Right renal cortex interstitium (tissue), 3 donors: ENCODE measurements at regions not wholly inside any gene's neighbourhood (a gene's known extent, or its start where the extent isn't known, plus 50 kb on each side); places are given as distances from the start of the nearest gene placed in this dataset.

Experiments
- DNase-seq, 3 donors: peaks; one replicate each; pipeline ENCODE4 v3.0.0-alpha.2; 2013; ENCODE audit warnings: low read depth in 3 of 3, low spot score in 2 of 3

GRCh38 chr11:37038911-37039310, 440.9 kb upstream of the RAG2 start:
- no peak for DNase-seq

- DNase-seq: no peak
These were observed 428.7 kb upstream of the RAG2 start for GRCh38 chr11:37026741-37027140.

GRCh38 chr11:37026326-37026725, 428.3 kb upstream of the RAG2 start:
- DNase-seq: no peak

GRCh38 chr11:37006563-37006962, 408.5 kb upstream of the RAG2 start:
- no peak for DNase-seq

GRCh38 chr11:37002831-37003230, 404.8 kb upstream of the RAG2 start:
- DNase-seq: no peak

DNA sequence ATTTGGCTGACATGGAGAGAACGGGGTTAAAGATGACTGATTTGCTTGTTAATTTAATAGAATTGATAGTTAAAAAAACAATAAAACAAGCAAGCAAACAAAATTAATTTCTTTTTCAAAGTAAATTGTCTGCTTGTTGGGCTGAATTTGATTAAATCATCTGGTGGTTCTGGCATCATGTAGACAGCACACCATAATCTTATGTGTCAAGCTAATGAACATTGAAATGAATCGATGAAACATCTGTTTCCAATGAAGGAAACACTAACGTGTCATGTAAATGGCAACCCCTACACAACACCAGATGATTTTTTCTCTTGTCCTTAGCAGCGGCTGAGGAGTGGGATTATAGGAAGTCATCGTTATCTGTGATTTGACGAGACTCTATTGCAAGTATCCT, 399.6 kb upstream of the RAG2 start:
- no peak for DNase-seq

GRCh38 chr11:36996795-36997194, 398.8 kb upstream of the RAG2 start:
- DNase-seq: no peak

DNA sequence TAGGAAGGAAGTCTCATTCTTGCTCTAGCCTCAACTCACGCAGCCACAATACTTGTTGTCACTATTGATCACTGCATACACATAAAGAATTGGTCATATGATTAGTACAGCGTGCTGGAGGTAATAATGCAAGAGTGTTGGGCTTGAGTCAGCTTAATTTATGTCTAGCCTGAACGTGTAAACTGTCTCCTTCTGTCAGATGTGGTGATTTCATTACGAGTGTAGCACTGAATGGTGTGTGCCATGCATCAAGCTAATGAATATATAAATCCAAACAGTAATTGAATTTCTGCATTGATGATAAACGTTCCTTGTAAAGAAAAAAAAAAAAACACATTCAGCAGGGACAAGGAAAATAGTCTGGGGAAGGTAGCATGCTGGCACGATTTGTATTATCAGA, 396.2 kb upstream of the RAG2 start:
- no peak for DNase-seq

GRCh38 chr11:36988556-36988955, 390.5 kb upstream of the RAG2 start:
- DNase-seq: no peak

- DNase-seq: no peak
These were observed 387.5 kb upstream of the RAG2 start for GRCh38 chr11:36985562-36985961.

GRCh38 chr11:36976741-36977140, 378.7 kb upstream of the RAG2 start:
- DNase-seq: no peak

GRCh38 chr11:36974771-36975170, 376.7 kb upstream of the RAG2 start:
- DNase-seq: no peak

GRCh38 chr11:36953976-36954375, 355.9 kb upstream of the RAG2 start:
- peak in 1 of 3 donors; percentile 8 for DNase-seq

DNA sequence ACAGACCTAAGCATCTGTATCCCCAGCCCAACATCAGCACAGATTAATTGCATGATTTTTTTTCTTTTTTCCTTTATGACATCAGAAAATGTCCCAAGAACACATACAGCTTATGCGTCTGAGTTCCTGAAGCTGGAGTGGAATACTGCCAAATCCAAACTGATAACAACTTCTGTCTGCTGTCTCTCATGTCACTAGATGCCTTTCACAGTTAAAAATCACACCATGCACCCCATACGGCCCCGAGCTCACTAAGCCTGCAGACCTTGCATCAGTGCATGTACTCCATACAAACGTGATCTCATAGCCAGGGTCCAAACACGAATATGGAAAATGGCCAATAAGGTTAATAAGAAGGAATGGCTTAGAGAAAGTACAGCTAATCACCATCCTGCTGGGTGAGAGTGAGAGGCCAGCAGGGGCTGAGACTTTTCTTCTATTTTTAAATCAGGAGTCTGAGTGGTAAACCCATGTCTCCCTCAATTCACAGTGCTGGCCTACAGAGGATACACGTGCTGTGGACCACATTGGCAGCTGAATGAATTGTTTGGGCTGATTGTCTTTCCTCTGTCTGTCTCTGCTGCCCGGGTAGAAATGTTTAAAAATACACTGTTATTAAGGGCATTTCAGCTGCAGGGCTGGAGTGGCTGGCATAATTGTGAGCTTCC, 350.6 kb upstream of the RAG2 start:
- no peak for DNase-seq

DNA sequence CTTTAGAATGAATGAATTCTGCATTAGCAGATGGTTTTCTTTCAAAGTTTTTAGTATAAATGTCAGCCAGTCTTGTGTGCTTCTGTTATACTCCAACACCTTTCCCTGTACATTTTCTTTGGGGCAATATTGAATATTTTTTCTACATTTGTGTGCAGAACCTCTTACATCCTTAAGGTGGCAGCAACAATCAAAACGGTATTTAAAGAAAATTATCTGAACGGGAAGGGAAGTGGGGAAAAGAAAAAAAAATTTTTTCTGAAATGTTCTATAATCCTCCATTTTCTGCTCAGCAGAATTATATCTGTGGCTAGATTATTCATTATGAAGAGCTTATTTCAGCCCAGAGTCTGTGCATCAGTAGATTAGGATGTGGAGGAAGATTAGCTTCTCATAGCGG, 347.3 kb upstream of the RAG2 start:
- DNase-seq: no peak

DNA sequence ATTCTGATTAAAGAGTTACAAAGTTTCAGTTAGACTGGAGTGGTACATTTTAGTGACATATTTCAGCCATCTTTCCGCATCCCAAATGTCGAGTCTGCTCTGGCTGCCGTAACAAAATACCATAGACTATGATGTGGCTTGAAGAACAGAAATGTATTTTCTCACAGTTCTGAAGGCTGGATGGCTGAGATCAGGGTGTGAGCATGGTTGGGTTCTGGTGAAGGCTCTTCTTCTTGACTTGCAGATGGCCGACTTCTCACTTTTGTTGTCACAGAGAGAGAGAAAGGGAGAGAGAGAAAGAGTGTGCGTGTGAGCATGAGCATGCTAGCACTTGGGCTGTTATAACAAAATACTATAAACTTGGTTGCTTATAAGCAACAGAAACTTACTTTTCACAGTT, 335.4 kb upstream of the RAG2 start:
- DNase-seq: no peak

GRCh38 chr11:36931139-36931538, 333.1 kb upstream of the RAG2 start:
- DNase-seq: no peak

DNA sequence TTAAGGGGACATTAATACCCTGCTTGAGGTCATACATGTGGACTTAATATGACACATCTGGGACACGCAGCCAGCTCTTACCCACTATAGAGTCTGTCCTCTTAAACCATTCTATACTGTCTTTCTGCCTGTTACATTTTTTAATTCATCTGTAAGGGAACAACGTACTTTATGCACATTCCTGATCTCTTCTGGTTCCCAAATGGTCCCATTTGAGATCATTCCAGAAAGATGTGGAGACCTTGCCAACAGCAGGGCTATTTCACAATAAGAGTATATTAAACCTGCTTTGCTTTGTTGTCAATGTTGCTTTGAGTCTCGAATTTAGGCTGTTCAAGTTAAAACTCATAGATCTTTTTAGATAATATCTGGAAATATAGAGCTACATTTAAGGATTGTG, 332.2 kb upstream of the RAG2 start:
- no peak for DNase-seq

DNA sequence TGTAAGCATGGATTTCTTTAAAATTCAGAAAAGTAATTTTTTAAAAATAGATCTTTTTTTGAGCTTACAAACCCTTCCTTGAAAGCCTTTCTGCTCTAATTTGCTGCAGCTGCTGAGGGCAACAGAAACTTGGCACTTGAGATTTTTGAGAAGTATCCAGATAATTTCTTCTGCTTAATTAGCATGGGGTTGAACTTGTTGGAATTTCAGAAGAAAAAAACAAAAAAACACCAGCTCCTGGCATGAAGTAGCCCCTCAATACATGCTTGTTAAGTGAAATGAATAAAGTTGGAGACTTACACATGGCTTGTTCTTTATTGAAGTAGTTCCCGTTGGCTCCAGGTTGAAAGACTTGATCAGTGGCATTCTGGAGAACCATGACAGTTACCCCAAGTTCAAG, 331.4 kb upstream of the RAG2 start:
- no peak for DNase-seq

- no peak for DNase-seq
These were observed 330.6 kb upstream of the RAG2 start for GRCh38 chr11:36928621-36929020.

GRCh38 chr11:36899800-36900199, 301.8 kb upstream of the RAG2 start:
- no peak for DNase-seq

- no peak for DNase-seq
These were observed 292.8 kb upstream of the RAG2 start for GRCh38 chr11:36890841-36891240.

GRCh38 chr11:36890121-36890679, 292.2 kb upstream of the RAG2 start:
- no peak for DNase-seq
